AG04449 (cell line): ENCODE measurements at regions not wholly inside any gene's neighbourhood (a gene's known extent, or its start where the extent isn't known, plus 50 kb on each side); places are given as distances from the start of the nearest gene placed in this dataset.
"Not testable (repeated sequence)": the region's sequence is repeated elsewhere in the genome, so short reads cannot be mapped to it uniquely, and the experiment has no call there.

Source experiments
- CTCF ChIA-PET: fragments of 350-600 bp; formaldehyde crosslinking; extraction: SDS; loops from one replicate; lab custom pipeline; 2021; ENCODE audit warnings: antibody characterized with exemption; lab: Yijun Ruan, JAX
- POLR2A ChIA-PET: fragments of 400-600, 350-600 bp; formaldehyde crosslinking; extraction: SDS; loops from one replicate; lab custom pipeline; 2020; ENCODE audit warnings: antibody characterized with exemption, inconsistent platforms; lab: Yijun Ruan, JAX
- DNase-seq: peaks from one replicate; pipeline ENCODE4 v3.0.0-alpha.2; 2010; ENCODE audit warnings: low read depth, low spot score
- H3K4me3 ChIP-seq: 2 replicates; pipeline ENCODE4 v1.5.1; 2011; ENCODE audit warnings: low read depth, mild to moderate bottlenecking, control low read depth, low read length
- TF ChIP-seq, protein P1 (sequence below): IDR thresholded peaks from one replicate; pipeline ENCODE4 v1.5.1; 2011; ENCODE audit warnings: mild to moderate bottlenecking, moderate library complexity, low read length, control low read depth, inconsistent platforms; ENCODE audit not compliant: insufficient read depth; ENCODE audit errors: missing control alignments

DNA sequence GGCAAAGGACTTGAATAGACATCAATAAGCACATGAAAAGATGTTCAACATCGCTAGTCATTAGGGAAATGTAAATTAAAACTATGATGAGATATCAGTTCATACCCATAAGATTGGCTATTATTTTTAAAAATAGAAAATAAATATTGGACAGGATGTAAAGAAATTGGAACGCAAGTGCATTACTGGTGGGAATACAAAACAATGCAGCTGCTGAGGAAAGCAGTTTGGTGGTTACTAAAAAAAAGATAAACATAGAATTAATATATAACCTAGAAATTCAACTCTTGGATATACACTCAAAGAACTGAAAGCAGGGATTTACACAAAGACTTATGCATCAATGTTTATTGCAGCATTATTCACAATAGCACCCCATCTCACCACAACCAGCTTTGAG is 174.5 kb upstream of the NDUFV2 start:
- no peak overlapping the region for H3K4me3 ChIP-seq
- POLR2A ChIA-PET: no interaction called here
- CTCF ChIA-PET: interaction anchor here (0.8 kb wide), 1 partner anchor 231 kb away, joined by 3 read pairs; no protein-coding TSS in a partner anchor
- DNase-seq: no peak
- TF ChIP-seq, protein P1, sequence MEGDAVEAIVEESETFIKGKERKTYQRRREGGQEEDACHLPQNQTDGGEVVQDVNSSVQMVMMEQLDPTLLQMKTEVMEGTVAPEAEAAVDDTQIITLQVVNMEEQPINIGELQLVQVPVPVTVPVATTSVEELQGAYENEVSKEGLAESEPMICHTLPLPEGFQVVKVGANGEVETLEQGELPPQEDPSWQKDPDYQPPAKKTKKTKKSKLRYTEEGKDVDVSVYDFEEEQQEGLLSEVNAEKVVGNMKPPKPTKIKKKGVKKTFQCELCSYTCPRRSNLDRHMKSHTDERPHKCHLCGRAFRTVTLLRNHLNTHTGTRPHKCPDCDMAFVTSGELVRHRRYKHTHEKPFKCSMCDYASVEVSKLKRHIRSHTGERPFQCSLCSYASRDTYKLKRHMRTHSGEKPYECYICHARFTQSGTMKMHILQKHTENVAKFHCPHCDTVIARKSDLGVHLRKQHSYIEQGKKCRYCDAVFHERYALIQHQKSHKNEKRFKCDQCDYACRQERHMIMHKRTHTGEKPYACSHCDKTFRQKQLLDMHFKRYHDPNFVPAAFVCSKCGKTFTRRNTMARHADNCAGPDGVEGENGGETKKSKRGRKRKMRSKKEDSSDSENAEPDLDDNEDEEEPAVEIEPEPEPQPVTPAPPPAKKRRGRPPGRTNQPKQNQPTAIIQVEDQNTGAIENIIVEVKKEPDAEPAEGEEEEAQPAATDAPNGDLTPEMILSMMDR: no peak

DNA sequence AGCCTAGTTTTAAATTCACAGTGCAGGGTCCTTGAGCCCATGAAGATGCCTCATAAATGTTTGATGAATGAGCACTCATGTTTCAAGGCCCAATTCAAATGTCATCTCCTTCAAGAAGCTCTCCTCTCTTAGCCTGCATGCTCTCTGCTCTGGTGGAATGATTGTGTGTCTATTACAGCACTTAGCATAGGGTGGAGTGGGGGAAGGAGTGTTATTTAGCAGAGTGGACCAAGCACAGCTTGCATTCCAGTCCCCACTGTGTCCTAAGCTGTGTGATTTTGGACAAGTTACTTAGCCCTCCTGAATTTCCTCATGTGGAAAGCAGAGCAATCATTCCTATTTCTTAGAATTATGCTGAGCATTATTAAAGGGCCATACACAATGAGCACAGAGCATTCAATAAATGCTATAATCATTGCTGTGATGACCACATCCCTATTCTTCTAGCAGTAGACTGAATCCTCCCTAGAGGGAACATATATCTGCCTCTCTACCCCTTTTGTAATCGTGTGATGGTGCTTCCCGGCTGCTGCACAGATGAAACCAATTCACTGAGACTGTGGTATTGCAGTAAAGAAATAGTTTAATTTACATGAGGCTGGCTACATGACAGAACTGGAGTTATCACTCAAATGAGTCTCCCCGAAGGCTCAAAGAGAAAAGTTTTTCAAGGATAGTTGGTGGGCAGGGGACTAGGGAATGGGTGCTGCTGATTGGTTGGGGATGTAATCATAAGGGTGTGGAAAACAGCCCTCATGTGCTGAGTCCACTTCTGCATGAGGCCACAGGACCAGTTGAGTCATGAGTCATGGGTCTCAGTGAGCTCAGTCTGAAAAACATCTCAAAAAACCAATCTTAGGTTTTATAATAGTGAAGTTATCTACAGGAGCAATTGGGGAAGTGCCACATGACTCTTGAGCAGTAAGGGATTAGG is 173.4 kb upstream of the NDUFV2 start:
- ChIA-PET POLR2A (no interaction called here), CTCF (no interaction called here)
- DNase-seq: no peak
- TF ChIP-seq, protein P1: no peak
- H3K4me3 ChIP-seq: no peak overlapping the region

DNA sequence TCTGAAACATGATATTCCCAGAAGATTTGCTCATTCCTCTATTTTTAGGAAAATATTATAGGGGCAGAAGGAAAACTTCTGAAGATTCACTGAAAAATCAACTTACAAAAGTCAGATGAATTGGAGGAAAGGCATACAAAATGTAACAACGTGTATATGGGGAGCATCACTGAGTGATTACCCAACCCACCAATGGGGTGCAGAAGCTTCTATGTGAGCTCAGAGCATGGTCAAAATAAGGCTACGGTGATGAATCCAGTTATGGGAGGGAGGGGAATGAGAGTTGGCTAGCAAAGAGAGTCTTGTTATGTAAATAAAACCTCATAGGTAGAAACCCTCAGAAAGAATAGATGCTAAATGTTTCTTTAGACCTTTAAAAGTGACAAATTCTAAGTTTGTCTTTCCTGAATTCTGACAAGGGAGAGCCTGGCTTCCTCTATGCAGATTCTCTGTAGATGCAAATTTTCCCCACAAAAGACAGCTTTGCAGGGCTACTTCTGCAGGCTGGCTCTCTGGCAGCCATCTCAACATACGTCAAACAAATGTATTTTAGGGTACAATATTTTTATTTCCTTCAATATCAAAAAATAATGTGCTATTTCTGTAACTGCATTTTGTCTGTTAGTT is 171.4 kb upstream of the NDUFV2 start:
- CTCF ChIA-PET: no interaction called here
- TF ChIP-seq, protein P1: no peak
- DNase-seq: no peak
- POLR2A ChIA-PET: no interaction called here
- H3K4me3 ChIP-seq: no peak overlapping the region

DNA sequence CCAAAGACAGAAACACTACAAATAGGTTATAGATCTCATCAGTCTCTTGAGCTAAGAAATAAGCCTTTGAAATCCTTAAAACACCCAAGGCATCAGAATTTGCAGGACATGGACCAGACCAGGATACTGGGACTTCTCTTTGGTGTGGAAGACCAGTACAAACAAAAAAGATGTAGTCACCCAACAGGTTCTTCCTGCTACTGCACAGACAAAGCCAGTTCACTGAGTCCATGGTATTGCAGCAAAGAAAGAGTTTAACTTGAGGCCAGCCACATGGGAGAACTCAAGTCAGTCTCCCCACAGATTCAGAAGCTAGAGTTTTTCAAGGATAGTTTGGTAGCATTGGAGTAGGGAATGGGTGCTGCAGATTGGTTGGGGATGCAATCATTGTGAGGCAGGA is 169.6 kb upstream of the NDUFV2 start:
- POLR2A ChIA-PET: no interaction called here
- TF ChIP-seq, protein P1: no peak
- DNase-seq: no peak
- H3K4me3 ChIP-seq: no peak overlapping the region
- CTCF ChIA-PET: no interaction called here

DNA sequence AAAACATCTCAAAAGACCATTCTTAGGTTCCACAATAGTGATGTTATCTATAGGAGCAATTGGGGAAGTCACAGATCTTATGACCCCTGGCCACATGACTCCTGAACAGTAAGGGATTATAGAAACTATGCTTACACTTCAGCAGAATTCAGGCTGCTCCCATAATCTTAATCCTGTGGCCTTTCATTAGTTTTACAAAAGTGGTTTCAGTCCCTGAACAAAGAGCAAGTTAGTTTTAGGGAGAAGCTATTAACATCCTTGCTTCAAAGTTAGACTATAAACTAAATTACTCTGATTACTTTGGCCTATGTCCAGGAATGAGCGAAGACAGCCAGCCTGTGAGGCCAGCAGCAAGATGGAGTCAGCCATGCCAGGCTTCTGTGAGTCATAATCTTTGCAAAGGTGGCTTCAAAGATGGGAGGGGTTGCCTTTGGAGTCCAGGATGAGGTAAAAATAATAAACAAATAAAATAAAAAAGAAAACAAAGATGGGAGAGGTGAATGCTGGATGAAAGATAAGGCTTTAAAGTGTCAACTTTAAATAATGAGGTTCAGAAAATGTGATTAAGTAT is 168.7 kb upstream of the NDUFV2 start:
- TF ChIP-seq, protein P1: no peak
- H3K4me3 ChIP-seq: no peak overlapping the region
- POLR2A ChIA-PET: no interaction called here
- DNase-seq: no peak
- CTCF ChIA-PET: interaction anchor here (2.0 kb wide), 1 partner anchor 11 kb away, joined by 6 read pairs; no protein-coding TSS in a partner anchor

DNA sequence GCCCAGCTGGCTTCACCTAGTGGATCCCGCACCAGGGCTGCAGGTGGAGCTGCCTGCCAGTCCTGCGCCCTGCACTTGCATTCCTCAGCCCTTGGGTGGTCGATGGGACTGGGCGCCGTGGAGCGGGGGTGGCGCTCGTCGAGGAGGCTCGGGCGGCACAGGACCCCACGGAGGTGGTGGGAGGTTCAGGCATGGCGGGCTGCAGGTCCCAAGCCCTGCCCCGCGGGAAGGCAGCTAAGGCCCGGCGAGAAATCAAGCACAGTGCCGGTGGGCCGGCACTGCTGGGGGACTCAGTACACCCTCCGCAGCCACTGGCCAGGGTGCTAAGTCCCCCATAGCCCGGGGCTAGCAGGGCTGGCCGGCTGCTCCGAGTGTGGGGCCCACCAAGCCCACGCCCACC is 167.2 kb upstream of the NDUFV2 start:
- H3K4me3 ChIP-seq, DNase-seq, POLR2A ChIA-PET: not testable (repeated sequence)
- CTCF ChIA-PET: interaction anchor here (2.0 kb wide), 1 partner anchor 13 kb away, joined by 6 read pairs; no protein-coding TSS in a partner anchor
